ENCODE measurements at regions not wholly inside any gene's neighbourhood (a gene's known extent, or its start where the extent isn't known, plus 50 kb on each side); places are given as distances from the start of the nearest gene placed in this dataset.
"Not testable (repeated sequence)": the region's sequence is repeated elsewhere in the genome, so short reads cannot be mapped to it uniquely, and the experiment has no call there.

- no peak overlapping the region for H3K27ac ChIP-seq
- TF ChIP-seq CTCF (conservative IDR thresholded peaks at IDR 0.05) = no peak
Measured at GRCh38 chr3:27615555-27615954, 106.6 kb downstream of the EOMES start.

- H3K27ac ChIP-seq = no peak overlapping the region
- TF ChIP-seq CTCF (conservative IDR thresholded peaks at IDR 0.05) = no peak
Measured at GRCh38 chr3:27614592-27614991, 107.5 kb downstream of the EOMES start.

- no peak for TF ChIP-seq CTCF (conservative IDR thresholded peaks at IDR 0.05)
- no peak overlapping the region for H3K27ac ChIP-seq
Measured at GRCh38 chr3:27613846-27614500, 108.2 kb downstream of the EOMES start.

- no peak for TF ChIP-seq CTCF (conservative IDR thresholded peaks at IDR 0.05)
- no peak overlapping the region for H3K27ac ChIP-seq
Measured at GRCh38 chr3:27610800-27611525, 111.2 kb downstream of the EOMES start.

GRCh38 chr3:27607370-27607769 lies 114.8 kb downstream of the EOMES start:
- no peak overlapping the region for H3K27ac ChIP-seq
- no peak for TF ChIP-seq CTCF (conservative IDR thresholded peaks at IDR 0.05)

- TF ChIP-seq CTCF (conservative IDR thresholded peaks at IDR 0.05) = no peak
- H3K27ac ChIP-seq = no peak overlapping the region
Measured at GRCh38 chr3:27606537-27606936, 115.6 kb downstream of the EOMES start.

- H3K27ac ChIP-seq = not testable (repeated sequence)
Measured at GRCh38 chr3:27601311-27601710, 117.1 kb upstream of the SLC4A7 start.

GRCh38 chr3:27599741-27600140 lies 115.6 kb upstream of the SLC4A7 start:
- not testable (repeated sequence) for H3K27ac ChIP-seq

All from VCaP (cell line).